GM06990 (cell line): ENCODE measurements at regions not wholly inside any gene's neighbourhood (a gene's known extent, or its start where the extent isn't known, plus 50 kb on each side); places are given as distances from the start of the nearest gene placed in this dataset.

ENCODE experiments used
- DNase-seq: peaks from one replicate; pipeline ENCODE4 v3.0.0-alpha.2; 2011; ENCODE audit not compliant: insufficient read length; ENCODE audit errors: extremely low read depth
- H3K27me3 ChIP-seq: replicated peaks from 2 replicates; pipeline ENCODE4 v1.6.0; 2011; ENCODE audit warnings: low read length; ENCODE audit not compliant: control insufficient read depth, insufficient read depth
- H3K36me3 ChIP-seq: 2 replicates; pipeline ENCODE4 v1.5.1; 2011; ENCODE audit warnings: low read length; ENCODE audit not compliant: control insufficient read depth, insufficient read depth
- H3K4me3 ChIP-seq: replicated peaks from 2 replicates; pipeline ENCODE4 v1.5.1; 2011; ENCODE audit warnings: low read depth, mild to moderate bottlenecking, control low read depth, low read length
- CTCF ChIP-seq: IDR thresholded peaks from 2 replicates; pipeline ENCODE4 v1.5.1; 2011; ENCODE audit warnings: low read length, control low read depth, mild to moderate bottlenecking, inconsistent platforms; ENCODE audit not compliant: insufficient read depth, poor library complexity, severe bottlenecking

DNA sequence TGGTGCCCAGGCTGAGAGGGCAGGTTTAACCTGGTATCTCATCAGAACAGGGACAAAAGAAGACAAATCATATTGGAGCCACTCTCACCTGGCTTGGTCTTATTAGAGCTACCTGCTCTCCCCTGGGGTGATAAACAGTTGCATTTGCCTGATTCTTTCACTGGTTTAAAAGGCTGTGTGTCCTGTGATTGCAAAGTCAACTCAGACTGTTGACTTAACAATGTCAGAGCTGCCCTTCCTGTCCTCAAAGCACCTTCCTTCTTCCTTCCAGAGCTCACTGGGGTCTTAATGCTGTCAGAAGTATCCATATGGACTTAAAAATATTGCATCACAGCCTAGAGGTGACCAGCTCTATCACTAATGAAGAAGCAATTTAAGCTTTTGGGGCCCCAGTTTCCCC is 50.5 kb upstream of the MINAR1 start:
- no peaks in the 10 kb centered on the region; the same call in 1 of the 2 replicates for H3K36me3 ChIP-seq
- TF ChIP-seq CTCF = no peak
- no peak overlapping the region for H3K4me3 ChIP-seq
- DNase-seq = no peak
- no peaks in the 10 kb centered on the region for H3K27me3 ChIP-seq
